GM10248 (cell line): ENCODE measurements at regions not wholly inside any gene's neighbourhood (a gene's known extent, or its start where the extent isn't known, plus 50 kb on each side); places are given as distances from the start of the nearest gene placed in this dataset.

Source experiments
- CTCF ChIA-PET: fragments of 300-600 bp; sonication (Branson Sonifier 250); formaldehyde crosslinking; extraction: SDS; loops from one replicate; lab custom pipeline; 2021; ENCODE audit warnings: antibody characterized with exemption; lab: Yijun Ruan, JAX
- POLR2A ChIA-PET: fragments of 350-650 bp; sonication (Branson Sonifier 250); formaldehyde crosslinking; extraction: SDS; loops from one replicate; lab custom pipeline; 2020; ENCODE audit warnings: antibody characterized with exemption; lab: Yijun Ruan, JAX
- DNase-seq: peaks from one replicate; pipeline ENCODE4 v3.0.0; 2012; ENCODE audit errors: extremely low spot score
- TF ChIP-seq, protein P1 (sequence below): IDR thresholded peaks from 2 replicates; pipeline ENCODE4 v1.5.1; 2012; ENCODE audit warnings: mild to moderate bottlenecking, low read depth; ENCODE audit errors: extremely low read depth, missing control alignments, control extremely low read depth

DNA sequence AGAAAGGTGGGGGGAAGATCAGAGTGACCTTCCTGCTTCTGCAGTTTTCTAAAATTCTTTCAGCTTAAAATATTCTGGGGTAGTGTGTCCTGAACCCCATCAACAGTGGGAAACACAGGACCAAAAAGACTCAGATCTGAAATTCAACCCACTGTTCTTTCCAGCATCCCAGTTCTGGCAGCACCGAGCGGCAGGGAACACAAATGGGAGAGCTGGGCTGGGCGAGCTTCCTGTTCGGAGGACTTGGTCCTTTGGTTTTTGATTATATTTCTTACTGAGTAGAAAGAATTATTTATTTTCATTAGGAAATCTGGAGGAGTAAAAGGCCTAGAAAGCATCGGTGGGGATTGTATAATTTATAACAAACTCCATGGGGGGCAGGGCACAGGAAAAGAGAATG, 239.1 kb downstream of the COG6 start:
- POLR2A ChIA-PET, result no interaction called here

DNA sequence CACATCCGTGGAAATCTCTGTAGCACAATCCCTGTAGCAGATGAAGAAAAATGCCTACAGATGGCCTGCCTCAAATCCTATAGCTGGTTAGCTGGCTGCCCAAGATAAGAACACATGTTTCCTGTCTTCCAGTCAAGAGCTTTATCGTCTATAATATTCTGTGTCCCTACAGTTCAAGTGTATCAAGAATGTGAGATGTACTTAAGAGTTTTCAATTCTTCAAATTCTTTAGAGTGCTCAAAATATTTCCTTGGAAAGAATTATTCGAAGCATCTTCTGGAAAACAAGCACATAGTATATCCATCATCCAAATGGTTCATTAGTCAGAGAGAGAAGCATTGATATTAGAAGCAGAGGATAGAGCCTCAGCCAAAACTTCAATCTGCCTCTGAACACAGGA, 239.8 kb downstream of the COG6 start:
- TF ChIP-seq, protein P1, sequence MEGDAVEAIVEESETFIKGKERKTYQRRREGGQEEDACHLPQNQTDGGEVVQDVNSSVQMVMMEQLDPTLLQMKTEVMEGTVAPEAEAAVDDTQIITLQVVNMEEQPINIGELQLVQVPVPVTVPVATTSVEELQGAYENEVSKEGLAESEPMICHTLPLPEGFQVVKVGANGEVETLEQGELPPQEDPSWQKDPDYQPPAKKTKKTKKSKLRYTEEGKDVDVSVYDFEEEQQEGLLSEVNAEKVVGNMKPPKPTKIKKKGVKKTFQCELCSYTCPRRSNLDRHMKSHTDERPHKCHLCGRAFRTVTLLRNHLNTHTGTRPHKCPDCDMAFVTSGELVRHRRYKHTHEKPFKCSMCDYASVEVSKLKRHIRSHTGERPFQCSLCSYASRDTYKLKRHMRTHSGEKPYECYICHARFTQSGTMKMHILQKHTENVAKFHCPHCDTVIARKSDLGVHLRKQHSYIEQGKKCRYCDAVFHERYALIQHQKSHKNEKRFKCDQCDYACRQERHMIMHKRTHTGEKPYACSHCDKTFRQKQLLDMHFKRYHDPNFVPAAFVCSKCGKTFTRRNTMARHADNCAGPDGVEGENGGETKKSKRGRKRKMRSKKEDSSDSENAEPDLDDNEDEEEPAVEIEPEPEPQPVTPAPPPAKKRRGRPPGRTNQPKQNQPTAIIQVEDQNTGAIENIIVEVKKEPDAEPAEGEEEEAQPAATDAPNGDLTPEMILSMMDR, result no peak
- POLR2A ChIA-PET, result no interaction called here
- DNase-seq, result no peak
- CTCF ChIA-PET, result interaction anchor here (1.4 kb wide), 1 partner anchor 47 kb away, joined by 5 read pairs; no protein-coding TSS in a partner anchor

More for the DNA sequence above, 239.1 kb downstream of the COG6 start:
- CTCF ChIA-PET, result interaction anchor here (1.4 kb wide), 1 partner anchor 48 kb away, joined by 5 read pairs; no protein-coding TSS in a partner anchor
- DNase-seq, result no peak
- TF ChIP-seq, protein P1, result no peak

DNA sequence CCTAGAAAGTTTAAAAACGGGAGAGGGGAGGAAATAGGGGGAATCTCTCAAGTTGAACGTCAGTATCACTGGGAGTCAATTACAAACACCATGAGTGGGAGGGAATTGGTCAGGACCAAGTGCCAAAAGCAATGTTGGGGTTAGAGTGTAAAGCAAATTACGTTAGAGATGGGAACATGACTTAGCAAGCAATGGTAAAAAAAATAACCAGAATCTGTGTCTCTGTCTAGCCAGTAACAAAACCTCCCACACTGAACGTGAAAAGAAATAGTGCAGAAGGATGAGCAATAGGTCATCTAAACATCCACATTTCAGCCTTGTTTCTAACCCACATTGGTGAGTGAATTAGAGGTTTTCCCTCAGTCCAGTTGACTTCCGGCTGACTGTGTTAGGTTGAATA, 242.2 kb downstream of the COG6 start:
- TF ChIP-seq, protein P1, result no peak
- ChIA-PET POLR2A (no interaction called here), CTCF (no interaction called here)
- no peak for DNase-seq

DNA sequence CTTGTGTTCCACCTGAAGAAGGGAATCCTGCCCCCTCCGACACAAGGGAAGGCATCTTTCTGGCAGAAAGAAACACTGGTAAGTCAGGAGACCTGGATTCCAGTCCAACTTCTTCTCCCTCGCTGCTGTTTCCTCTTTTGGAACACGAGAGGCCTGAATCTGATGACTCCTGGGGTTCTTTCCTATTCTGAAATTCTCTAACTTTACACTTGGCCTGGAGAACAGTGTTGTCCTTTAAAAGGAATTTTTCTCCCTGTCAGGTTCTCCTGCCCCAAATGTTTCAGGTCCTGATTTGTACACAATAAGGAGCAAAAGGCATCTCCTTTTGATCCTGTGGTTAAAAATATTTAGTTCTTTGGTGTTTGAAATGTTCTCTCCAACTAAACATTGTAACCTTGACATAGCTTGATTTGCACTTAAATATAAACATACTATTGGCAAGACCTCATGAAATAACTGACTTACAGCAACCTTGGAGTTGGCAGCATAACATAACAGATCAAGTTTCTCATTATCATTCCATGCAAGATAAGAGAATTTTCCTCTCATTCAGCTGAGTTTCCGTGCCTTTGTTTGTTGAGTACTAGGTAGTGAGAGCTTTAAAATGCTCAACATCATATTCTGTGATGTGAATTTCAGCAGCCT, 244.8 kb downstream of the COG6 start:
- ChIA-PET POLR2A (no interaction called here), CTCF (no interaction called here)
- TF ChIP-seq, protein P1, result no peak

DNA sequence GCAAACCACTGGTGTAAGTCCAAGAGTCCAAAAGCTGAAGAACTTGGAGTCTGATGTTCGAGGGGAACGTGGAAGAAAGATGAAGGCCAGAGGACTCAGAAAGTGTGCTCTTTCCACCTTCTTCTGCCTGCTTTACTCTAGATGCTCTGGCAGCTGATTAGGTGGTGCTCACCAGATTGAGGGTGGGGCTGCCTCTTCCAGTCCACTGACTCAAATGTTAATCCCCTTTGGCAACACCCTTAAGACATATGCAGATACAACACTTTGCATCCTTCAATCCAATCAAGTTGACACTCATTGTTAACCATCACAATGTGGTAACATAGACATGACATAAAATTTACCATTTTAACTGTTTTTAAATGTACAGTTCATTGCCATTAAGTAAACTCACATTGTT, 249.5 kb downstream of the COG6 start:
- no peak for DNase-seq
- ChIA-PET POLR2A (no interaction called here), CTCF (no interaction called here)
- TF ChIP-seq, protein P1, result no peak

More for the DNA sequence above, 244.8 kb downstream of the COG6 start:
- no peak for DNase-seq

DNA sequence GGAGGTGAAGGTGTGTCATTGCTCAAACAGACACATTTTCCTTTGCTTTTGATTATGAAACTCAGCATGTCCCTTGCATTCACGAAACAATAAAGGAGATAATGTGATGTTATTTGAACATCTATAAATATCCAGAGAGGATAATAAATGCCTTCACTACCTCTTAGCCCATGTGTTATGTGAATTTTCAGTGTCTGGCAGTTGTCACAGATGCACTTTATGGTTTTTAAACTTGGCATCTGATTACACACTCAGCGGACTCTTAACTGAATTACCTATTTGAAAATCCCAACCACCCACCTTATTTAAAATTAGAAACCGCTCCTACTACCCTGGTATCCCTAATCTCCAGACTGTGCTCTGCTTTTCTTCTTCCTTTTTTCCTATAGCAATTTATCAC, 254.2 kb downstream of the COG6 start:
- no peak for DNase-seq
- ChIA-PET CTCF (no interaction called here), POLR2A (no interaction called here)
- TF ChIP-seq, protein P1, result no peak
